Keratinocyte (primary cell): ENCODE measurements at regions not wholly inside any gene's neighbourhood (a gene's known extent, or its start where the extent isn't known, plus 50 kb on each side); places are given as distances from the start of the nearest gene placed in this dataset.

ENCODE experiments used
- DNase-seq: peaks from one replicate; pipeline ENCODE4 v3.0.0-alpha.2; 2011; ENCODE audit warnings: low read depth, missing footprints, low spot score
- FAIRE-seq: peaks from 2 replicates; lab custom pipeline; 2011; peaks lifted over from hg19 to GRCh38; lab: Jason Lieb, UNC
- H2AFZ ChIP-seq: 2 replicates; pipeline ENCODE4 v1.6.0; 2012; ENCODE audit warnings: low read length, control low read depth, inconsistent platforms; ENCODE audit not compliant: control insufficient read depth
- H3K27ac ChIP-seq: 2 replicates; pipeline ENCODE4 v1.5.1; 2011; ENCODE audit warnings: low read length; ENCODE audit not compliant: control insufficient read depth, insufficient read depth
- H3K27me3 ChIP-seq: 3 replicates; pipeline ENCODE4 v1.6.0; 2011; ENCODE audit warnings: low read length; ENCODE audit not compliant: control insufficient read depth, insufficient read depth; ENCODE audit errors: extremely low read depth
- H3K36me3 ChIP-seq, 2 experiments: 2 replicates in 1 of 2; 3 replicates in 1 of 2; pipeline ENCODE4 v1.5.1; 2011; ENCODE audit warnings: low read length in 2 of 2, mild to moderate bottlenecking in 1 of 2; ENCODE audit not compliant: control insufficient read depth in 2 of 2, insufficient read depth in 2 of 2; ENCODE audit errors: extremely low read depth in 1 of 2
- H3K4me1 ChIP-seq: 3 replicates; pipeline ENCODE4 v1.5.1; 2011; ENCODE audit warnings: low read length; ENCODE audit not compliant: control insufficient read depth, insufficient read depth; ENCODE audit errors: extremely low read depth
- H3K4me2 ChIP-seq: 3 replicates; pipeline ENCODE4 v1.6.0; 2011; ENCODE audit warnings: low read depth, low read length; ENCODE audit not compliant: control insufficient read depth, insufficient read depth; ENCODE audit errors: extremely low read depth
- H3K4me3 ChIP-seq, 3 experiments: fragments of 200-600 bp in 1 of 3; sonication (generic) in 1 of 3; 2 replicates in 2 of 3; 3 replicates in 1 of 3; pipeline ENCODE4 v1.5.1; 2011 to 2016; ENCODE audit warnings: low read length in 3 of 3, mild to moderate bottlenecking in 3 of 3, control low read depth in 2 of 3, inconsistent platforms in 1 of 3, low read depth in 1 of 3, mixed read lengths in 1 of 3, mixed run types in 1 of 3, moderate library complexity in 1 of 3; ENCODE audit not compliant: control insufficient read depth in 2 of 3, insufficient read depth in 2 of 3; ENCODE audit errors: extremely low read depth in 1 of 3
- H3K79me2 ChIP-seq: 2 replicates; pipeline ENCODE4 v1.6.0; 2012; ENCODE audit warnings: low read length; ENCODE audit not compliant: control insufficient read depth, insufficient read depth
- H3K9ac ChIP-seq: 3 replicates; pipeline ENCODE4 v1.6.0; 2011; ENCODE audit warnings: low read length; ENCODE audit not compliant: control insufficient read depth, insufficient read depth; ENCODE audit errors: extremely low read depth
- H3K9me1 ChIP-seq: 3 replicates; pipeline ENCODE4 v1.6.0; 2011; ENCODE audit warnings: low read length; ENCODE audit not compliant: control insufficient read depth, insufficient read depth; ENCODE audit errors: extremely low read depth
- H3K9me3 ChIP-seq: 2 replicates; pipeline ENCODE4 v1.5.1; 2012; ENCODE audit warnings: low read depth, low read length; ENCODE audit not compliant: control insufficient read depth
- H4K20me1 ChIP-seq: 3 replicates; pipeline ENCODE4 v1.6.0; 2011; ENCODE audit warnings: low read length; ENCODE audit not compliant: control insufficient read depth, insufficient read depth; ENCODE audit errors: extremely low read depth
- CTCF ChIP-seq, 3 experiments: IDR thresholded peaks in 1 of 3; conservative IDR thresholded peaks in 1 of 3; optimal IDR thresholded peaks in 1 of 3; 2 replicates in 2 of 3; 3 replicates in 1 of 3; pipeline versions ENCODE3 to v1.5.1; 2011; ENCODE audit warnings: low read length in 3 of 3, mild to moderate bottlenecking in 3 of 3, moderate library complexity in 2 of 3, control low read depth in 1 of 3, inconsistent platforms in 1 of 3; ENCODE audit not compliant: insufficient read depth in 2 of 3; ENCODE audit errors: extremely low read depth in 1 of 3
- EZH2 ChIP-seq: IDR thresholded peaks from one replicate; pipeline ENCODE4 v1.6.1; 2012; ENCODE audit warnings: inconsistent platforms, mild to moderate bottlenecking, low read length, moderate library complexity
- dilution Hi-C: fragments of 300-500 bp; cut with MboI; formaldehyde crosslinking; loops from one replicate; pipeline ENCODE4 v1.7.0; 2020; ENCODE audit warnings: low sequenced_read_pairs; ENCODE audit not compliant: extremely low pct_ligation_motif_present

GRCh38 chr2:120523766-120524165 is 177.8 kb downstream of the INHBB start:
- Histone ChIP-seq H3K79me2 (no peaks in the 10 kb centered on the region), H2AFZ (no peak overlapping the region), H3K27me3 (peaks cover 33% of the 10 kb centered on the region), H3K27ac (no peak overlapping the region), H3K9me1 (no peaks in the 10 kb centered on the region), H3K36me3 (no peaks in the 10 kb centered on the region), H4K20me1 (no peaks in the 10 kb centered on the region), H3K4me2 (no peak overlapping the region), H3K4me1 (no peaks in the 10 kb centered on the region), H3K4me3 (no peak overlapping the region), H3K9me3 (no peaks in the 10 kb centered on the region), H3K9ac (no peak overlapping the region)
- dilution Hi-C loops, result no loop called here
- TF ChIP-seq EZH2, result no peak
- no peak for TF ChIP-seq CTCF (optimal IDR thresholded peaks at IDR 0.05 in 1 of 3, IDR thresholded peaks at IDR 0.05 in 1 of 3, conservative IDR thresholded peaks at IDR 0.05 in 1 of 3; ENCODE audit: extremely low read depth in 1 of 3, insufficient read depth in 2 of 3, low read length in 3 of 3)
- DNase-seq (no peak), FAIRE-seq (no peak)

- H4K20me1 ChIP-seq, result no peaks in the 10 kb centered on the region
- TF ChIP-seq CTCF (optimal IDR thresholded peaks at IDR 0.05 in 1 of 3, IDR thresholded peaks at IDR 0.05 in 1 of 3, conservative IDR thresholded peaks at IDR 0.05 in 1 of 3; ENCODE audit: extremely low read depth in 1 of 3, insufficient read depth in 2 of 3, low read length in 3 of 3) (no peak), EZH2 (no peak)
- no peak overlapping the region for H2AFZ ChIP-seq
- no peak overlapping the region for H3K4me2 ChIP-seq
- no peak overlapping the region for H3K4me3 ChIP-seq
- H3K36me3 ChIP-seq, result no peaks in the 10 kb centered on the region
- dilution Hi-C loops, result no loop called here
- H3K27me3 ChIP-seq, result peaks cover 32% of the 10 kb centered on the region
- H3K9me1 ChIP-seq, result no peaks in the 10 kb centered on the region
- FAIRE-seq, result no peak
- H3K9ac ChIP-seq, result no peak overlapping the region
- no peak for DNase-seq
- H3K4me1 ChIP-seq, result no peaks in the 10 kb centered on the region
- no peaks in the 10 kb centered on the region for H3K9me3 ChIP-seq
- no peak overlapping the region for H3K27ac ChIP-seq
- no peaks in the 10 kb centered on the region for H3K79me2 ChIP-seq
Observed at GRCh38 chr2:120524174-120524573, 178.2 kb downstream of the INHBB start.
